NB4 (cell line): ENCODE measurements at regions not wholly inside any gene's neighbourhood (a gene's known extent, or its start where the extent isn't known, plus 50 kb on each side); places are given as distances from the start of the nearest gene placed in this dataset.

Experiments used
- POLR2A ChIP-seq: IDR thresholded peaks from 2 replicates; pipeline ENCODE4 v1.6.1; 2011; ENCODE audit warnings: mild to moderate bottlenecking; ENCODE audit not compliant: insufficient read length; ENCODE audit errors: extremely low read depth
- TF ChIP-seq, protein P1 (sequence below): IDR thresholded peaks from 2 replicates; pipeline ENCODE4 v1.6.1; 2011; ENCODE audit warnings: low read depth, low read length
- TF ChIP-seq, protein P2 (sequence below): IDR thresholded peaks from one replicate; pipeline ENCODE4 v1.5.1; 2012; ENCODE audit warnings: low read depth, low read length

DNA sequence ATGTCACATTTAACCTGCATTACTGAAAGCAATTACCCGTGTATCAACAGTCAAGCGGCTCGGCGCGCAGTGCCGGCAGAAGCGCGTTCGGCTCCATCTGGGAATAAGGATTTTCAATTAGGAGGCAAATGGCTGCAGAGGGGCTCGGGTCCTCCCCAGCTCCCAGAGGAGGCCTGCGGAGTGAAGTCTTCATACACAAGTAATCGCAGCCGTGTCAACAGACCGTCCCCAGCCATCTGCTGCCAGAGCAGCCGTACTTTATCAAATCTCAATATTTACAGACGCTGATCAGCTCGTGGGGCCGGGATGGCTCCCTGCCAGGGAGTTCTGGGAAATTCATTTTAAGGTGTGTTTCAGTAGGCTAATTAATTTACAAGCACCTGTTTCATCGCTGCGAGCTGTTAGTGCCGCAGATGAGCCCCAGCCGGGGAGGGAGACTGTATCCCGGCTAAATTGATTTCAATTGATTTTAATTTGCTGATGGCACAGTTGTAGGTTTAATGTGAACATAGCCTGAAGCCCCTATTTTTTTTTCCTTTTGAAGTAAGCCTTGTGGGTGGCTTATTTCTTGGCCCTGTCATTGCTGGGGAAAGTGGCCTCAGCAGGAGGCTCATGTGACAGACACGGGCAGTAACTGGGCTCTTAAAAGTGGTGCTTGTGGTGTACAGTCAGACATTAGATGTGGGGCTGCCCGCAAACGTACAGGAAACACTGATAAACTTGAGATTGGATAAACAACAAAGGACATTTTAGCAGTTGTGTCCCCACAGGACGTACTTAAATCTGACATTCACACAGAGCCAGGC, 252.7 kb downstream of the TEX29 start:
- TF ChIP-seq, protein P1, sequence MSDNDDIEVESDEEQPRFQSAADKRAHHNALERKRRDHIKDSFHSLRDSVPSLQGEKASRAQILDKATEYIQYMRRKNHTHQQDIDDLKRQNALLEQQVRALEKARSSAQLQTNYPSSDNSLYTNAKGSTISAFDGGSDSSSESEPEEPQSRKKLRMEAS, result no peak
- TF ChIP-seq POLR2A, result no peak
- TF ChIP-seq, protein P2, sequence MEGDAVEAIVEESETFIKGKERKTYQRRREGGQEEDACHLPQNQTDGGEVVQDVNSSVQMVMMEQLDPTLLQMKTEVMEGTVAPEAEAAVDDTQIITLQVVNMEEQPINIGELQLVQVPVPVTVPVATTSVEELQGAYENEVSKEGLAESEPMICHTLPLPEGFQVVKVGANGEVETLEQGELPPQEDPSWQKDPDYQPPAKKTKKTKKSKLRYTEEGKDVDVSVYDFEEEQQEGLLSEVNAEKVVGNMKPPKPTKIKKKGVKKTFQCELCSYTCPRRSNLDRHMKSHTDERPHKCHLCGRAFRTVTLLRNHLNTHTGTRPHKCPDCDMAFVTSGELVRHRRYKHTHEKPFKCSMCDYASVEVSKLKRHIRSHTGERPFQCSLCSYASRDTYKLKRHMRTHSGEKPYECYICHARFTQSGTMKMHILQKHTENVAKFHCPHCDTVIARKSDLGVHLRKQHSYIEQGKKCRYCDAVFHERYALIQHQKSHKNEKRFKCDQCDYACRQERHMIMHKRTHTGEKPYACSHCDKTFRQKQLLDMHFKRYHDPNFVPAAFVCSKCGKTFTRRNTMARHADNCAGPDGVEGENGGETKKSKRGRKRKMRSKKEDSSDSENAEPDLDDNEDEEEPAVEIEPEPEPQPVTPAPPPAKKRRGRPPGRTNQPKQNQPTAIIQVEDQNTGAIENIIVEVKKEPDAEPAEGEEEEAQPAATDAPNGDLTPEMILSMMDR, result no peak
